ENCODE measurements at regions not wholly inside any gene's neighbourhood (a gene's known extent, or its start where the extent isn't known, plus 50 kb on each side); places are given as distances from the start of the nearest gene placed in this dataset.
A peak's percentile ranks its signal among the peaks of the same experiment; 100 is the strongest.

GRCh38 chr4:108365551-108365950 lies 196.8 kb upstream of the LEF1 start:
- DNase-seq (ENCODE audit: low spot score): no peak

- no peak for DNase-seq (ENCODE audit: low spot score)
These were observed 193.2 kb upstream of the LEF1 start for GRCh38 chr4:108361886-108362285.

GRCh38 chr4:108361446-108361820 lies 192.7 kb upstream of the LEF1 start:
- DNase-seq (ENCODE audit: low spot score): no peak

- peak; percentile 18 for DNase-seq (ENCODE audit: low spot score)
These were observed 192.2 kb upstream of the LEF1 start for GRCh38 chr4:108360754-108361445.

DNA sequence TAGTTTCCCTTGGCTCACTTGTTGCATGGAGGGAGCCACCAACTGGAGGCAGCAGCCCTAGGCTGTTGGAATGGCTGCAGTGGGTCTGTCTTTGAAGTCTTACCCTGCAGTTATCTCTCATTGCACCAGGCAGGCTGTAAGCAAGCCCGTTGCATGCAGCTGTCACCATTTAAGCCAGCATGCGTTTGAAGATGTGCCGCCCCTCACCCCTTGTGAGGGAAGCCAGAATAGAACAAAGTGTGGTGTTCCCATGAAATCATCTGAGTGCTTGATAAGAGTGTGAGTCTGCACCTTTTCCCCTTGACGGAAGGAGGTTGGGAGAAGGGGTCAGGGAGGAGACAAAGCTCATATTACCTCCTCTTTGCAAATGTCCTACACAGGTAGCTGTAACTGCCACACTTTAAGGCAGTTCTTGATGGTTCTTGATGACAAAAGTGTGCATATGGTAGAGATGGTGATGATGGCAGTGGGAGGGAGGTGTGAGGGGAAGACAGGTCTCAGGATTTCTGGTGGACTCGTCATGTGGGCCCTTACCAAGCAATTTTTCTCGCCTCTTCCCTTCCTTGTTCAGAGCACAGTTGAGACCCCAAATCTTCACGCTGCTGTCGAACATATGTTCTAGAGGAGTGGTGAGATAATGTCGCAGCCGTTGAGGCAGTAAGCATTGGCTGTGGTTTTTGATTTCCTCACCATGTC lies 191.4 kb upstream of the LEF1 start:
- no peak for DNase-seq (ENCODE audit: low spot score)

- DNase-seq (ENCODE audit: low spot score): no peak
These were observed 190.6 kb upstream of the LEF1 start for GRCh38 chr4:108359130-108359985.

DNA sequence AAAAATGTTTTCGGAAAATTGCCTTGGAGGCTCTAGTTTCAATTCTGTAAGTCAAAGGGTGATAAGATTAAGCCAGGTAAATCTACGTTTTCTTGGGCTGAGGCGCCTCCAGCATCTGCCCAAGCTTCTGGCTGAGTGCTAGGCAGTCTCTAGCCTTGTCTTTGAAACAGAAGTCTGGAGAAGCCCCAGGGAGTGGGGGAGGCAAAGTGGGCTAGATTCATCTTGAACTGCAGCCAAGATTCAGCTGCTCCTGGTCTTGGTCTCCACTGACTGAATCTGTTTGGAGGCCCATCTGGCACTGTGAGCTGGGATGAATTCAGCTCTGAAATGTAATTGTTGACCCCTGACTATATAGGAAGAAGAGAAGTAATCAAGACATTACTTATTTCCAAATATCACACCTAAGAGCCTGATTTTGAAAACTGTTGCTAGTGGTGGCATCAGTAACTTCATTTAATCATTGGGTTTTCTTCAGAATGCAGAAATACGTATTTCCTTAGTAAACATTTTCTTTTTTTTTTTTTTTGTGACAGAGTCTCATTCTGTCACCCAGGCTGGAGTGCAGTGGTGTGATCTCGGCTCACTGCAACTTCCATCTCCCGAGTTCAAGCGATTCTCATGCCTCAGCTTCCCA lies 187.3 kb upstream of the LEF1 start:
- no peak for DNase-seq (ENCODE audit: low spot score)

- no peak for DNase-seq (ENCODE audit: low spot score)
These were observed 186.6 kb upstream of the LEF1 start for GRCh38 chr4:108355186-108355901.

- peak; percentile 41 for DNase-seq (ENCODE audit: low spot score)
These were observed 184.1 kb upstream of the LEF1 start for GRCh38 chr4:108352664-108353308.

- no peak for DNase-seq (ENCODE audit: low spot score)
These were observed 183.1 kb upstream of the LEF1 start for GRCh38 chr4:108351791-108352190.

DNA sequence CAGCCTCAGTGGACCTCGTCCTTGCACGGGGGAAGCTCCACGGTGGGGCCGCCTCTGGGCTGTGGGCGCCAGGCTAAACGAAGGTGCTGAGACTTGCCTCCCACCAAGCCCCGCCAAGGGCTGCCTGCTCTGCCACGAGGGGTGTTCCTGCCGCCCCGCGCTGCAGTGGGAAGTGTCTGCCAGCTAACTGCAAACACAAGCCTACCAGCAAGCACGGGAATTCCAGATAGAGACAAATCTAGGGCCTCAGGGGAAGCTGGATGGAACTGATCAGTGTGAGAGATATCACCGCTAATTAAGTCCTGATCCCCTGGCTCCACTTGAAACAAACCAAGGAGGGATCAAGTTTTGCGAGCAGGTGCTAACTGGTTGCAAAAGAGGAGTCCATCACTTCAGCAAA lies 181.6 kb upstream of the LEF1 start:
- DNase-seq (ENCODE audit: low spot score): no peak

GRCh38 chr4:108346818-108347210 lies 178.1 kb upstream of the LEF1 start:
- no peak for DNase-seq (ENCODE audit: low spot score)

GRCh38 chr4:108345862-108346817 lies 177.4 kb upstream of the LEF1 start:
- DNase-seq (ENCODE audit: low spot score): peak; percentile 42

GRCh38 chr4:108342325-108342970 lies 173.7 kb upstream of the LEF1 start:
- DNase-seq (ENCODE audit: low spot score): no peak

GRCh38 chr4:108337923-108338322 lies 169.2 kb upstream of the LEF1 start:
- DNase-seq (ENCODE audit: low spot score): no peak

GRCh38 chr4:108336076-108336475 lies 167.3 kb upstream of the LEF1 start:
- DNase-seq (ENCODE audit: low spot score): peak; percentile 31

GRCh38 chr4:108335081-108335480 lies 166.3 kb upstream of the LEF1 start:
- DNase-seq (ENCODE audit: low spot score): no peak

DNA sequence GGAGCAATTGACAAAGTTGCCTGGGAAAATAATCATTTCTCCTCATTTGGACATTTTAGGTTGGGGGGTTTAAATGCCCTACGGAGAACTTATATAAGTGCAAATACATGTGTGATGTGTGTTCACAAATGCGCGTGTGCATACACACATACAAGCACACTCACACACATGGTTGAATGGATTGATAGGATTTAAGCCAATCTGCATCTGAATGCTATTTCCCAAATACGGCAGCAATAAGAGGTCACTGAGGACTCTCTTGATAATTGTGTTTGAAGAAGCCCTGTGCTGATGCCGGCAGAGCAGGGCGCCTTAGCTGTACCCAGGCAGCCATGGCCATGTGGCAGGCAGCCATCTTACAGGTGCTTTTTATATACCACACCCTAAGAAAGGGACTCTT lies 165.3 kb upstream of the LEF1 start:
- DNase-seq (ENCODE audit: low spot score): no peak

GRCh38 chr4:108333353-108333942 lies 164.7 kb upstream of the LEF1 start:
- no peak for DNase-seq (ENCODE audit: low spot score)

Measured in SW480 (cell line).